NCI-H82 (cell line): ENCODE measurements at regions not wholly inside any gene's neighbourhood (a gene's known extent, or its start where the extent isn't known, plus 50 kb on each side); places are given as distances from the start of the nearest gene placed in this dataset.
A peak's percentile ranks its signal among the peaks of the same experiment; 100 is the strongest.
"Not testable (repeated sequence)": the region's sequence is repeated elsewhere in the genome, so short reads cannot be mapped to it uniquely, and the experiment has no call there.

Source experiments
- DNase-seq: peaks from one replicate; lab custom pipeline; 2025; lab: John Stamatoyannopoulos, UW

DNA sequence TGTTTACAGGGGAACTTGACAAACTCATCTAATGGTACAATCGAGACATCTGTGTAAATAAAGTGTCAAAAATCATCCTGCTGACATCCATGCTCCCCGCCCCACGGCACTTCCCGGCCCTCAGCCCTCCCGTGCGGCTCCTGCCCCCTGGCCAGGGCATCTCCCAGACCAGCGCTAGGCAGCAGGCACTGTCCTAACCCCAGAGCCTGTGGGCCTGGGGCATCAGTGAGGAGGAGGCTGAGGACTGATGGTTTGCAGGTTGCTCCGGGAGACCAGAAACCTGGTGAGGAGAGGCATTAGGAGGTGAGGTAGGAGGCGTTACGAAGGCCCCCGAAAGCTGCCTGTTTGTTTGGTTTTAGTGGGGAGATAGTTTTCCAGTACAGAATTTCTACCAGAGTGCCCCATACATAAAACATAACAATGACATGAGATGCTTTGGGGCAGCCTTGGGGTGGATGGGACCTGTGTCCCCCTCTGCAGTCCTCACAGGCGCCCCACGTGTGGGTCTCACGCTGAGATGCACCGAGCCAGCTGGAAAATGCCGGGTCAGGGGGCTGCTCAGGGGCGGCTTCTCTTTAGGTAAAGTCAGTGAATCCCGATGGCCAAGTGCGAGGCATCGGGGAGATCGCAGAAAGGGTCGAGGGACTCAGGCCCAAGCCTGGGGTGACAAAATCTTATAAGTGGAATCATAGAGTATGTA, 114.2 kb downstream of the RTP5 start:
- DNase-seq = no peak

DNA sequence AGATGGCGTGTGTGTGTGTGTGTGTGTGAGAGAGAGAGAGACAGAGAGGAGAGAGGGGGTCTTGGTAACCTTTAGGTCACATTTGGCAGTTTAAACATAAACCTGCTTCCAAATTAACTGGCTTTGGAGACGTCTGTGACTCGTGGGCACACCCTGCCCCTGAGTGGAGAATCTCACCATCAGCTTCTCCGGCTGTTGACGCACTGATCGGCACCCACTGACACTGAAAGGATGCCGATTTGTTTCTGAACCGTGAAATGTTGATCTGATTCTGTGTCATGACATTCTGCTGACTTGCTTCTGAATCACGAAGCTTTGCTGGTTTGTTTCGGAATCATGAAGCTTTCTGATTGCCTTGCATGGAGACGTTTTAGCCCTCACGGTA, 114.7 kb downstream of the RTP5 start:
- DNase-seq = no peak

DNA sequence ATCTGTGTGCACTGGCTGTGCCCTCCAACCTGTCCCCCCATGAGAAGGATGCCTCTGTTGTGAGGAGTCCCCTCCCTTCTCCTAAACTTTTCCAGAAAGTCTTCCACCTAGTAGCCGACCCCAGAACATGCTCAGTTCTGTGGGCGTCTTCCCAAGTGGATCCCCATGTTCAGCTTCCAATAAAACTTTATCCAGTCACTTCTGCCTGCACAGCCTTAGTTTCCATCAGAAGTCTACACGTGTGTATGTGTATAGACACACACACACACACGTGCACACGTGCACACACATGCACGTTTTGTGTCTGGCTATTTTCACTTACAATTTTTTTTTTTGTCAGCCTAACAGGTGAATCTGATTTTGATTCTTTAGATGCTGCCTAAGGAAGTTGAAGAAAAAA, 115.1 kb downstream of the RTP5 start:
- no peak for DNase-seq

DNA sequence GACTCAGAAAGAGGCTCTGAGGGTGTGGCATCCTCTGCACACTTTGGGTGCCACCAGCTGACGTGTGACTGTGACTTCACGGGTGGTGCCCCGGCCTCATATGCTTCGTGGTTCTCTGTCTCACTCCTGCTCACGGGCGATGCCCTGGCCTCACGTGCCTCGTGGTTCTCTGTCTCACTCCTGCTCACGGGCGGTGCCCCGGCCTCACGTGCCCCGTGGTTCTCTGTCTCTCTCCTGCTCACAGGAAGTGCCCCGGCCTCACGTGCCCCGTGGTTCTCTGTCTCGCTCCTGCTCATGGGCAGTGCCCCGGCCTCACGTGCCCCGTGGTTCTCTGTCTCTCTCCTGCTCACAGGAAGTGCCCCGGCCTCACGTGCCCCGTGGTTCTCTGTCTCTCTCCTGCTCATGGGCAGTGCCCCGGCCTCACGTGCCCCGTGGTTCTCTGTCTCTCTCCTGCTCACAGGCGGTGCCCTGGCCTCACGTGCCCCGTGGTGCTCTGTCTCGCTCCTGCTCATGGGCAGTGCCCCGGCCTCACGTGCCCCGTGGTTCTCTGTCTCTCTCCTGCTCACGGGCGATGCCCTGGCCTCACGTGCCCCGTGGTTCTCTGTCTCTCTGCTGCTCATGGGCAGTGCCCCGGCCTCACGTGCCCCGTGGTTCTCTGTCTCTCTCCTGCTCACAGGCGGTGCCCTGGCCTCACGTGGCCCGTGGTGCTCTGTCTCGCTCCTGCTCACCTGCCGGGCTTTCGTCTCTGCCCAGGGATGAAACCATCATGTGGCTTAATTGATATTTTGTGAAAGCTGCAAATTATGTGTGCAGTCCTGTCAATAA, 115.8 kb downstream of the RTP5 start:
- DNase-seq = not testable (repeated sequence)

DNA sequence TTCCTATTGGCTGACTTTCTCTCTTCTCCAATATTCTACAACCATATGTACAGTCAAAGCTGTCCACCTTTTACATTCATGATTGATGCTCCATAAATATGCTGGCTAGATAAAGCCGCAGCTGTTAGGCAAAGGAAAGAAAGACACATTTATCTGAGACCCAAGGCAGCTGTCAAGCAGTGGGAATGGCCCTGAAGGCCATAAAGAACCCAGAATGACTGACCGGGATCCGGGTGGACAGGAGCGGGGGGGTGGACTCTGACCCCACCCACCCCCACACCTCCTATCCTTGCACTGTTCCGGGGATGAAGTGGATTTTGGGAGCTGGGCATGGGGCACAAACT, 116.4 kb downstream of the RTP5 start:
- no peak for DNase-seq

DNA sequence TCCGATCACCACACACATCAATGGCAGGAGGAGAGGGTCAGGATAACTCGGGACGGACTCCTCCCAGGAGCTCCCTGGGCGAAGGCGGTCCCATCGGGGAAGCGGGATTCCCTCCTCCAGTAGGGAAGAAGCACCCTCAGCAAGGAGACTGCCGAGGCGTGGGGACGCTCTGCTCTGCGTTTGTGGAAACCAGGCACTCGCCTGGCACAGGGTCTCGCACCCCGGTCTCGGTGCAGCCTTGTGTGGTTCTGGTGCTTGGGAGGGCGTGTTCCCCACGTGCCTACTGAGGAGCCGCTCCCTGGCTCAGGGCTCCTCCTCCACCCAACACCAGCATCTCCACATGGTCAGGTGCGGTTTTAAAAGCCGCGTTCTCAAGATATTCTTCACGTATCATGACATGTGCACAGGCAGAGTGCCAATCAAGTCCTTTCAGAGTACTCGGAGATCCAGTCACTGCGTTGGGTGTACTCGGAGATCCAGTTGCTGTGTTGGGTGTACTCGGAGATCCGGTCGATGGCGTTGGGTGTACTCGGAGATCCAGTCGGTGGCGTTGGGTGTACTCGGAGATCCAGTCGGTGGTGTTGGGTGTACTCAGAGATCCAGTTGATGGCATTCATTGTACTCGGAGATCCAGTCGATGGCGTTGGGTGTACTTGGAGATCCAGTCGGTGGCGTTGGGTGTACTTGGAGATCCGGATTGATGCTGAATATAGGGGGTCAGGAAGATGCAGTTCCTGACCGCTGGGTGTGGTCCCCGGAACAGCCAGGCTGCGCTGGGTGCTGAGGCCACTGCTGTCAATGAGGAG, 117.5 kb downstream of the RTP5 start:
- DNase-seq = no peak

DNA sequence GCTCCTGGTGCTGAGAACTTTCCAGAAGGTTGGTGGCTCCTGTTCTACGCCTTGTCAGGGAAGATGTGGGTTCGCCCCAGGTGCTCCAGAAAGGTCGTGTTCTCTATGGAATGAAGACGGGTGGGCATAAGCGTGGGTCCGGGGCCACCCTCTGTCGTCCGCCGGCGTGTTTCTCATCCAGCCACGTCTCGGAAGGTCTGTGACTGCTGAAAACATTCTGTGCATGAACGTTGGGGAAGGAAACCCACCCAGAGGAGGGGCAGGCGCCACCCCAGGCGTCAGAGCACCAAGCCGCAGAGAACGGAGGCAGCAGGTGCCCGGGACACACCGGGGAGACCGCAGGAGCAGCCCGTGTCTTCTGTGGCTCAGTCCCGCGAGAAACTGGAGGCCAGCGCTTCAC, 118.2 kb downstream of the RTP5 start:
- DNase-seq = no peak

DNA sequence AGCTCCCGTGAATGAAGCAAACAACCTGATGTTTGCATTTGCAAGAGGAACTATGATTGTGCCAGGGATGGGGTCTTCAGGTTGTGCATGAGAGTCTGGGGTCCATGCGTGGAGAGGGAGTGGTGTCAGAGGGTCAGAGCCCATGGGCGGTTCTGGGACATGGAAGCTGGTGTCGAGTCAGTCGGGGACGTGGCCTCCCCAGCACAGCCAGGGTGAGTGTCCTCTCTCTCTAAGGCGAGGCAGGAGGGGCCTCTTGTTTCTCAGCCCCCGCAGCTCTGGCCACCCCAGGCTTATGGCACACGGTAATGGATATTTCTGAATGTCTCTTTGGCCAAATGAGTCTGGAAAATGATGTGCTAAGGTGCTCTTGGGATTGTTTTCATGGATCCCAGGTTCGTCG, 118.6 kb downstream of the RTP5 start:
- DNase-seq = no peak

DNA sequence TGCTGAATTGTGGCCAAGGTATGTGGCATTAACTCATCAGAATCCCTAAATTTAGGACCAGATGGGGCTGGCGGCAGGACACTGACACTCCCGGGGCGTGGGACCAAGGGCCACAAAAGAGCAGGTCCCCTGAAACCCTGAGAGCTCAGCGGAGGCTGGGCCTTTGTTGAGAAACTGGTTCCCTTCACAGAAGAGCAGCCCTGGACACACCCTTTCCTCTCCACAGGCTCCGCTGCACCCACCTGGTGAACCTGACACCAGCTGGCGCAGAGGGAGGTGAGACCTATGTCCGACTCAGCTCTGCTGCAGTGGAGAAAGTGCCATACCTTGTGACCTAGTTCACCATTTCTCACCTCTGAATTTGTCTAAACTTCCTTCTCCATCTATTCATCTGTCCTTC, 119.5 kb downstream of the RTP5 start:
- no peak for DNase-seq

DNA sequence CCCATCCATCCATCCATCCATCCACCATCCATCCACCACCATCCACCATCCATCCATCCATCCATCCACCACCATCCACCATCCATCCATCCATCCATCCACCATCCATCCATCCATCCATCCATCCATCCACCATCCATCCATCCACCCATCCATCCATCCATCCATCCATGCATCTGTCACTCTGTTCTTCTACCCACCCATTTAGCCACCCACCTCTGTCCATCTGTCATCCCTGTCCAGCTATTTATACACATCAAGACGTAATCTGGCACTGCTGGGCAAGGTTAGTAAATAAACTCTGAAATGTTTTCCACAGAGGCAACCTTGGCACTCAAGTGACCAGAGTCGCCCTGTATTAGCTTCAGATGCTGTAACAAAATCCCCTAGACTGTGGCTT, 120.9 kb downstream of the RTP5 start:
- DNase-seq = no peak

DNA sequence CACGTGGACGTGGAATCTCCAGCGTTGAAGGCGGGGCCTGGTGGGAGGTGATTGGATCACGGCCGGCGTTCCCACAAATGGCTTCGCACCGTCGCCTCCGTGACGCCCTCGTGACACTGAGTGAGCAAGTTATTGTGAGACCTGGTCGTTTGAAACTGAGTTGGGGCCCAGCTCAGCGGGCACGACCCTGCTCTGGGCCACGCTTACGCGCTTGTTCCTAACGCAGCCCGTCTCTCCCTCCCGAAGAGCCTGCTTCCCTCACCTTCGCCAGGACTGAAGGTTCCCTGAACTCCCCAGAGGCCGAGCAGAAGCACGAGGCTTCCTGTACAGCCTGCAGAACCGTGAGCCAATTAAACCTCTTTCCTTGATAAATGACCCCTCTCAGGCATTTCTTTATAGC, 121.8 kb downstream of the RTP5 start:
- peak; percentile 15 for DNase-seq

DNA sequence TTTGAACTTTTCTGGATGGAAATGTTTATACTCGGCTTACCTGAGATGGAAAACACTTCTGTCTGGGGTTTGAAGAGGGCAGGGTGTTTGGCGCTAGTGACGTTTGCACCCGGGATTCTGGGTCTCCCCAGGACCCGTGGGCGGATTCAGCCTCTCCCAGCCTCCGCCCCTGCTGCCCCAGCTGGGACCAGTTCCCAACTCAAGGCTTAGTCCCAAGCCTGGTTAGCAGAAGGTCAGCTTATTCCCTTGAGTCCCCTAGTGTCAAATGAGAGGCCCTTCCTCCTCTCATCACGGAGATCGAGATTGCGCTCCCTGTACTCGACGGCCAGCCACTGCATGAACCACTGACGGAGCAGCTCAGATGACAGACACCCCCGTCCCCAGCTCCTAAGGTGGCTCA, 123.2 kb downstream of the RTP5 start:
- no peak for DNase-seq

DNA sequence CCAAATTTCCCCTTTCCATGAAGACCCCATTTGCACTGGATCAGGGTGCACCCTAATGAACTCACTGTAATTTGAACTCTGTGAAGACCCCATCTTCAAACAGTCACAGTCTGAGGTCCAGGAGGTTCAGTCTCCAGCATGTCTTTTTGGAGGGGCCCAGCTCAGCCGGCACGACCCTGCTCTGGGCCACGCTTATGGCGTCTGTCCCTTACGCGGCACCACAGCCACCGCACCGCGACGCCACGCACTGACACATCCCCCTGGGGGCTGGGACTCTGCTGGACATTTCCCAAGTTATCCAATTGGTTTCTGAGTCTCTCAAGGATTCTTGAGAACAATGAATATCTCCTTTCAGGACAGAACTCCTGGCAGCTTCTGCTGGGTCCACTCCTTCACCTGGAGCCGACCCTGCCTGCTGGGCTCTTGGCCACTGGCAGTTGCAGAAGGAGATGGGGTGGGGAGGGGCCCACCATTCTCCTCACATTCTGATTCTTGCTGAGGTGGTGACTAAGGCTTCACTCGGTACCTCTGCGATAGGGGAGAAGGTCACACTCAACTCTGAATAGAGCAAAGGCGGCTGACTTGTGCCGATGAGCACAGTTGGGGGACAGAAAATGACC, 124.0 kb downstream of the RTP5 start:
- no peak for DNase-seq

DNA sequence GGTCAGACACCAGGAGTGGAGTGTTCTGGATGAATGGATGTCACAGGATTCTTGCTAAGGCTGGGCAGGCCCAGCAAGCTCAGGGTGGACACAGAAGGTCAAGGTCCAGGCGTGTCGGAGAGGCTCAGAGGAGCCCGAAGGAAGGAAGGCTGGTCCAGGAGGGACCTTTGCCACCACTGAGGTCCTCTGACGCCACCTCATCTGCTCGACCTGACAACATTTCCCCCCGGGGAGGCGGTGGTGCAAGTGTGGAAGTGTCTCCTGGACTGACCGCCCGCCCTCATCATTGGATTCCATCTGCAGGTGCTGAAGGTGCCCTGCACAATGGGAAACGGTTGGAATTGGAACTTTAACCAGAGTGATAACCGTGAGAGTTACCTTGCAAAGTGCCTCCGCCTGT, 124.6 kb downstream of the RTP5 start:
- DNase-seq = no peak

DNA sequence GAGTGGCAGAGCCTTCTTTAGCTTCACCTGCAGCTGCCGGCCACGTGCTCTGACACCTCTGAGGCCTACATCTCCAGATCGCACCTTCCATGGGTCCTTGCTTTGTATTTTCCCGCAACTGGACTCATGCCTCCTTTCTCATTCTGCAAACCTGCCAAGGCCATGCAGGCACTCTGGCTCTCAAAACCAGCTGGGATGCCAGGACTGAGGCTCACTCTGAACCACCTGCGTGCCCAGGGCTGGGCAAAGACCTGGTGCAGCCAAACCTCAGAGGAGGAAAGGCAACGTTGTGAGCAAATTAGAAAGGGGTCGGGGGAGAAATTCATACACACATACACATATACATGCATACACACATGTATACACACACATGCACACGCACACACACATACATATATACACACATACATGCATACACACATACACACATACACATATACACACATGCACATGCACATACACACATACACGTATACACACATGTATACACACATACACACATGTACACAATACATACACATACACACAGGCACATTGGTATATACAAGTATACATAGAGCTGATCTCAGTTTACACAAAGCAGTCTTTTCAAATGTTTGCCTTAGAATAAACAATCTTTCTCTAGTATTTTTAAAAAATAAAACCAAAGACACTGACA, 125.2 kb downstream of the RTP5 start:
- no peak for DNase-seq

DNA sequence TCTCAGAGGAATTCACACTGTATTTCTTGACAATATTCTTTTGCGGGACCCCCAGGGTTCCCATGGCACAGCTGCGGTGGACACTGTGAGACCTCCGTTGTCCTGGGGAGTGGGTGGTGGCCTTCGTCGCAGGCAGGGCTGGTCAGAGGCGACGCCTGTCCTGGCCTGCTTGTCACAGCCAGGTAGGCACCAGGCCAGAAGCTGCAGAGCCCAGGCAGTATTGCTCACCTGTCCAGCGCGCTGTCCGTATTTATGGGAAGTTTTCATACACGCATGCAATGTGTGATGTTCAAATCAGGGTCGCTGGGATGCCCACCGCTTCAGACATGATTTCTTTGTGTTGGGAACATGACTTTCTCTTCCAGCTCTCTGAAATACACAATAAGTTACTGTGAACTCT, 126.6 kb downstream of the RTP5 start:
- DNase-seq = no peak

DNA sequence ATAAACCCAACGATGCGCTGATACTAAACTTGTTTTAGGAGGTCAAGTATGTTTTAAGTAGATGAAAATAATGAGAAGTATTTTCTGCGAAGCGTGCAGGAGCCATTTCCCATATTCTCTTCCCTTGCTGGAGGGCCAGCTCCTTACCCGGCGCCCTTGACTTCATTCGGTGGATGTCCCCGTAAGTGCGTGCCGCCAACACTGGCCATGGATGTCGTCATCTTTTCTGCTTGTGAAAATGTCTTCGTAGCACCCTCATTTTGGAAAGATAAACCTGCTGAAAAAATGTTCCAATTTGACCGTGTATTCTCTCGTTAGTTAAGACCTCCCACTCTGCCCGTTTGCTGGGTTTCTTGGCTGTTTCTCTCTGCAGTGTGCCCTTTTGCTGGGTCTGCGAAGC, 127.5 kb downstream of the RTP5 start:
- no peak for DNase-seq

DNA sequence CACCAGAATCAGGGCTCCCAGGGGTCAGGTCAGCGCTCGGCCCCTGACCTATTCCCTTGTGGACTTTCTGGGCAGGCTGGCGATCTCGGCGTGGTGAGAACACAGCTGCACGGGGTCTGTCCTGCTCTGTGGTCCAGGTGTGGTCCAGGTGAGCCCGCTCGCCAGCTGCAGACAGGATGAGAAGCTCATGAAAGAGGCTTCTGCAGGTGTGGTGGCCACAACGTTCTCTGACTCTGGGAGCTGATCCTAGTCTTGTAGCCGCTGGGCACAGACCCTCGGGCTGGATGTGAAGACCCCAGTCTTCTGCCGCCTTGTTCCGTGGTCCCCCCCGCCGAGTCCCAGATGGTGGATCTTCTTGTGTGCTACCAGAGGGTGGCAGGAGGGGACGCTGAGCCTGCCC, 129.7 kb downstream of the RTP5 start:
- DNase-seq = no peak

DNA sequence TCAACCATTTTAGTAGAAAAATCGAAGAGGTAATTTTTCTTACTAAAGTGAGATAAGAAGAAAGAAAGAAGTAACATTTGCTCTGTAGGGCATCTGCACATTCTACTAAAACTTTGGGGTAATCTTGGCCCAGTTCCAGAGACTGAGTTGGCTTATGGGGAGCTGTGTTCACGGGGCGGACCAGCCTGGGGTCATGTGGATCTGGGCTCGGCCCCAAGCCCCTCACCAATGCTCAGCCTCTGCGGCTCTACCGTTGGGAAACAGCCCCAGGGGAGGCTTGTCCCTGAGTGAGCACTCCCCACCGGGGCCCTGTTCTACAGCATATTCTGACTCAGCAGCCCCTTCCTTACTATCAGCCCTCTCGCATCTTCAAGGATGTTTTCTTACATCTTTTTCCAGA, 132.3 kb downstream of the RTP5 start:
- DNase-seq = no peak

DNA sequence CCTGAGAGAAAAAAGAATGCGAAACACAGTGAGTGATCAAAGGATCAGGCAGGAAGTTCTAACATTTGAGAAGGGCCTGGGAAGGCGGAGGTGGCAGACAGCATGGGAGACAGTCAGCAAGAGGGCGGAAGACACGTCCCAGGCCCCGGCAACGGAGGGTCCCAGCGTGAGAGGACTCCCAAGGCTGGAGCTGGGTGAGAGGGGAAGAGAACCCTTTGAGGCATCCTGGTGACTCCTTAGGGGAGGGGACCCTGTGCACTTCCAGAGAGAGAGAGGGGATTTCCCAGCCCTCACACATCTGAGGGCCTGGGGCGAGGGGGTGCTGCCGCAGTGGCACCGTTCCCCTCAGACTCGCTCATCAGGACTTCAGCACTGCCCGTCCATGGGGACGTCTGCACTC, 133.4 kb downstream of the RTP5 start:
- DNase-seq = no peak

DNA sequence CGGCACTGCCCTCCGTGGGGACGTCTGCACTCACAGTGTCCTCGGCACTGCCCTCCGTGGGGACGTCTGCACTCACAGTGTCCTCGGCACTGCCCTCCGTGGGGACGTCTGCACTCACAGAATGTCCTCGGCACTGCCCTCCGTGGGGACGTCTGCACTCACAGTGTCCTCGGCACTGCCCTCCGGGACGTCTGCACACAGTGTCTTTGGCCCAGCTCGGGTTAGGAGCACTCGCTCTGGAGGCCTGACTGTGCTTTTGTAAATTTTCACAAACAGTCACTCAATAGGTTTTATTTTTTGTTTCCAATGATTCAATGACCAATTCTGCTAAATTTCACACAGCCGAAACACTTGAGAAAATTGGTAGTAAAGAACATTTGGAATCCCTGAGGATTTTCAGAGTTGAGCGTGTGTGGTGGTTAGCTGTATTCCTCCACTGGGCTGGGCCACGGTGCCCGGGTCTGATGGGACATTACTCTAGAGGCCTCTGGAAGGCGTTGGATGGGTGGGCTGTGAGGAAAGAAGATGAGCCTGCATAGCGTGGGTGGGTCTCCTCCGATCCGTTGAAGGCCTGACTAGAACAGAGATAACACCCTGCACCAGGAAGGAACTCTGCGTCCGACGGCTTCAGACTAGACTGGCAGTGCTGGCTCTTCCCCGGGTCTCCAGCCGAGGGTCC, 134.8 kb downstream of the RTP5 start:
- no peak for DNase-seq

DNA sequence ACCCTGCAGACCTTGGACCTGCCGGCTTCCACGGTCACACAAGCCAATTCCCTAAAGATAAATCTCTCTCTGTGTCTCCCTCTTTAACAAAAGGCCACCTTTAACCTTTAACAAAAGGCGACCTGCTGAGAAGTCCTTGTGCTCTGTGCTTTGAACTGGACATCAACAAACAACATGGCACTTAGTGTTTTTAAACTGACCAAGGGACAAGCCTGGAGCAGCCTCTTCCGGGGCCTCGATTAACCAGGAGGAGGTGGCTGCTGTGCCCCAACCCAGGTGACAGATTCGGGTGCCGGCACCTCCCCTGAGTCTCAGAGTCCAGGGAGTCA, 135.3 kb downstream of the RTP5 start:
- no peak for DNase-seq
